Neural progenitor cell (in vitro differentiated cells): ENCODE measurements at regions not wholly inside any gene's neighbourhood (a gene's known extent, or its start where the extent isn't known, plus 50 kb on each side); places are given as distances from the start of the nearest gene placed in this dataset.

Source experiments
- CTCF ChIP-seq: fragments of 200-600 bp; sonication (generic); IDR thresholded peaks from 2 replicates; pipeline ENCODE4 v1.5.1; 2017; ENCODE audit warnings: antibody characterized with exemption, mild to moderate bottlenecking
- EZH2 ChIP-seq: fragments of 200-600 bp; sonication (generic); IDR thresholded peaks from 2 replicates; pipeline ENCODE4 v1.6.1; 2017; ENCODE audit warnings: antibody characterized with exemption, mild to moderate bottlenecking, moderate library complexity

DNA sequence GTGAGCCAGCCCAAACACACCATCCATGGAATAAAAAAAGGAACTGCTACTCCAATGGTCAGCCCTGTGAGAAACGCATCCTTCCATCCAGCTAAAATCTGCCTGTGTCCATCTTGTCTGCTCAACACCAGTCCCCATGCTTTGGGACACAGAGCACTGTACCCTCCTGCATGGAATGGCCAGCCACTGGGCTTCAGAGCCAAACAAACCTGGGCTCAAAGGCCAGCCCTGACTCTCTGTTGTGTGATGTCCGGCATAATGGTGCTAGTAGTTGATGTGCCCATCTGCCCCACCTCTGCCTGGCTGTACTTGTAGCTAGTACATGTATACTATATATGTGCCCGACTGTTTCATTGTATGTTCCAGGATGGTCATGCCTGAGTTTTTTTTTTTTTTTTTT lies 77.6 kb upstream of the AMZ2 start:
- no peak for TF ChIP-seq CTCF
- TF ChIP-seq EZH2, result no peak
